Suprapubic skin (tissue), 4 donors: ENCODE measurements at regions not wholly inside any gene's neighbourhood (a gene's known extent, or its start where the extent isn't known, plus 50 kb on each side); places are given as distances from the start of the nearest gene placed in this dataset.

ENCODE experiments used
- CTCF ChIP-seq, 2 donors: fragments of 200-600 bp in 1 of 2; fragments of 450-650 bp in 1 of 2; sonication (generic) in 1 of 2; IDR thresholded peaks; one replicate each; pipeline ENCODE4 v1.5.1; 2016 to 2019; ENCODE audit warnings: antibody characterized with exemption in 2 of 2, mild to moderate bottlenecking in 1 of 2, moderate library complexity in 1 of 2
- POLR2A ChIP-seq, 2 donors: fragments of 450-650 bp; IDR thresholded peaks; one replicate each; pipeline ENCODE4 v1.6.1; 2017; ENCODE audit warnings: antibody characterized with exemption in 2 of 2, mild to moderate bottlenecking in 2 of 2, moderate library complexity in 2 of 2
- POLR2AphosphoS5 ChIP-seq, 3 donors: sonication (generic); formaldehyde crosslinking; IDR thresholded peaks; one replicate each; pipeline ENCODE4 v1.6.1; 2017; ENCODE audit warnings: antibody characterized with exemption in 3 of 3

GRCh38 chr5:88368201-88368600 lies 99.6 kb upstream of the TMEM161B start:
- TF ChIP-seq POLR2A (IDR thresholded peaks at IDR 0.05) (no peak), CTCF (IDR thresholded peaks at IDR 0.05) (no peak), POLR2AphosphoS5 (IDR thresholded peaks at IDR 0.05) (no peak)
